ENCODE measurements at regions not wholly inside any gene's neighbourhood (a gene's known extent, or its start where the extent isn't known, plus 50 kb on each side); places are given as distances from the start of the nearest gene placed in this dataset.

DNA sequence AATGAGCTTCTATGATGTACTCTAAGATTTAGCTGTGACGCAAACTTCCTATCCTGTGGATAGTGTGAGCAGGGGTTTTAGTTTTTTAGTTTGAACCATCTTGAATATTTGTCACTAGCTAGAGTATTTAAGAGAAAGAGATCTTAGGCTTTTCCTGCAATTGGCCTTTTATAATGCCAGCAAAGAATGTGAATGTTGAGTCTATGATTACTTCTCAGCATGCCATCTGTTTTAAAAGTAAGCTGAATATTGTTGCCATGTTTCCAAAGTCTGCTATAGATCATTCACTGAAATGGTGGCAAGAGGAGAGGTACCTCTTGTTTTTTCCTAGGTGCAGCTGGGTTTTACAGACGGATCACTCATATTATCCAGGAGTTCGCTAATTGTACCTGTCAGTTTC lies 1783.6 kb upstream of the FLRT2 start:
- no peaks in the 10 kb centered on the region for H3K79me2 ChIP-seq (ENCODE audit: insufficient read depth, low read depth)
- no peak overlapping the region for H3K4me2 ChIP-seq
- H3K4me3 ChIP-seq (IDR thresholded peaks at IDR 0.05; ENCODE audit: insufficient read depth, low read depth, low read length), result no peak overlapping the region
- no peaks in the 10 kb centered on the region for H3K27me3 ChIP-seq (ENCODE audit: insufficient read depth, low read depth)
- no peak overlapping the region for H3K9ac ChIP-seq
- H2AFZ ChIP-seq (ENCODE audit: low read depth), result no peak overlapping the region
- no peaks in the 10 kb centered on the region for H3K4me1 ChIP-seq (ENCODE audit: low read depth, poor library complexity, severe bottlenecking)
- no peaks in the 10 kb centered on the region for H3K36me3 ChIP-seq (ENCODE audit: insufficient read depth)
- no peaks in the 10 kb centered on the region for H4K20me1 ChIP-seq (ENCODE audit: insufficient read depth)
- H3K27ac ChIP-seq, result no peak overlapping the region
- TF ChIP-seq CTCF (conservative IDR thresholded peaks at IDR 0.05; ENCODE audit: low read depth, low read length), result no peak

DNA sequence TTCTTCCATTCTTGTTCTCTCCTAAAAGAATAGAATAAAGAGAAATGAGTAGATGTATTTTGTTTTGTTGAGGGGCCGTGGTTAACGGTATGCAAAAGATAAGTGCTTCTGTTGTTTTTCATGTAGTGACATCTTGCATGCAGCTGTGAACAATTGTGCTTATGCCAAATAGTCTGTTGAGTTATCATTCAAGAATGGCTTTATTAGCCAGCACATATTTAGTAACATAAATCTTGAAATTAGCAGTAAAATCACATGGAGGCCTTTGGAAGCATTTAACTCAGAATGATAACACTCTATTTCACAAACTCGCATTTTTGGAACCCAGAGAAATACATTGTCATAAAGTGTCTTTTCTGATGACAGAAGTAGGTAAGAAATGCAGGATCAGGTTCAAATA lies 1772.0 kb upstream of the FLRT2 start:
- H2AFZ ChIP-seq (ENCODE audit: low read depth), result no peak overlapping the region
- H4K20me1 ChIP-seq (ENCODE audit: insufficient read depth), result no peaks in the 10 kb centered on the region
- no peak overlapping the region for H3K4me3 ChIP-seq (IDR thresholded peaks at IDR 0.05; ENCODE audit: insufficient read depth, low read depth, low read length)
- H3K9ac ChIP-seq, result no peak overlapping the region
- no peaks in the 10 kb centered on the region for H3K36me3 ChIP-seq (ENCODE audit: insufficient read depth)
- H3K4me2 ChIP-seq, result no peak overlapping the region
- no peaks in the 10 kb centered on the region for H3K27me3 ChIP-seq (ENCODE audit: insufficient read depth, low read depth)
- no peak for TF ChIP-seq CTCF (conservative IDR thresholded peaks at IDR 0.05; ENCODE audit: low read depth, low read length)
- no peaks in the 10 kb centered on the region for H3K79me2 ChIP-seq (ENCODE audit: insufficient read depth, low read depth)
- H3K27ac ChIP-seq, result no peak overlapping the region
- no peaks in the 10 kb centered on the region for H3K4me1 ChIP-seq (ENCODE audit: low read depth, poor library complexity, severe bottlenecking)

DNA sequence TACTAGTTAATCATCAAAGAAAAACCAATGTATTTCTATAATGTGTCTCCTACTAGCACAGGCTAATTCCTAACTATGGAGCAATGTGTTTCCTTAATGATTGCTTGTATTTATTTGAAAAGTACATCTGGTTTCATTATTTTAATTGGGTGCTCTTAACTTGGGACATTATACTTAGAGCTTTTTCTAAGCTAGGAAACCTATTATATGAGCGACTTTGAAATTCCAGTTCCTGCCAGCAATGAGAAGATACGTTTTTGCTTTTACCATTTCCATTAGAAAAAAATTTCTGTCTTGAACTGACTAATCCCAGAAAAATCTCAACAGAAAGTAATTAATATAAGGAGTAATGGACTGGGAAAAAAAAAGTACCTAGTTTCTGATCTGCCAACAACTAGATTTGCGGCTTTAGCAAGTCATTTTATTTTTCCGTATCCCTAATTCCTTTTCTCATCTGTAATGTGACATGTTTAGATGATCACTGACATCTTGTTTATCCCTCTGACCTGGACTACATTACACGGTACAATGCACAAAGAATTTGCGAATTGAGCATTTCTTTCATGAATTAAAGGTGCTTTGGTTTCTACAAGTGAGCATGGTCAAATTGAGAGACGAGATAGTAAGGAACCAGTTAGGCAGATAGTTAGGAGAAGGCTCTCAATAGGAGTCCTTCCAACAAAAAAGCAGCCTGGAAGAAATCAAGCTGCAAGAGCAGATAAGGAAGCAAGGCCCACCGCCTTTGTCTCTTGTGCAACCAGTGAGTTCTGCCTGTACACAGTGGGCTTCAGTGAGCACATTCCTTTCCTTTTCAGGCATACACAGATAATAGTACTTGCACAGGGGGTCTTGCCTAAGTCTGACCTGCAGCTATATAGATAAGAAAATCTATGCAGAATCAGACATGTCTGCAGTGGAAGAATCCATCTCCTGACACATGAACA lies 1765.0 kb upstream of the FLRT2 start:
- no peak for TF ChIP-seq CTCF (conservative IDR thresholded peaks at IDR 0.05; ENCODE audit: low read depth, low read length)
- H3K27me3 ChIP-seq (ENCODE audit: insufficient read depth, low read depth), result no peaks in the 10 kb centered on the region
- no peak overlapping the region for H3K4me3 ChIP-seq (IDR thresholded peaks at IDR 0.05; ENCODE audit: insufficient read depth, low read depth, low read length)
- no peaks in the 10 kb centered on the region for H4K20me1 ChIP-seq (ENCODE audit: insufficient read depth)
- no peaks in the 10 kb centered on the region for H3K79me2 ChIP-seq (ENCODE audit: insufficient read depth, low read depth)
- no peaks in the 10 kb centered on the region for H3K36me3 ChIP-seq (ENCODE audit: insufficient read depth)
- no peak overlapping the region for H3K27ac ChIP-seq
- H3K9ac ChIP-seq, result no peak overlapping the region
- H2AFZ ChIP-seq (ENCODE audit: low read depth), result no peak overlapping the region
- no peaks in the 10 kb centered on the region for H3K4me1 ChIP-seq (ENCODE audit: low read depth, poor library complexity, severe bottlenecking)
- no peak overlapping the region for H3K4me2 ChIP-seq

DNA sequence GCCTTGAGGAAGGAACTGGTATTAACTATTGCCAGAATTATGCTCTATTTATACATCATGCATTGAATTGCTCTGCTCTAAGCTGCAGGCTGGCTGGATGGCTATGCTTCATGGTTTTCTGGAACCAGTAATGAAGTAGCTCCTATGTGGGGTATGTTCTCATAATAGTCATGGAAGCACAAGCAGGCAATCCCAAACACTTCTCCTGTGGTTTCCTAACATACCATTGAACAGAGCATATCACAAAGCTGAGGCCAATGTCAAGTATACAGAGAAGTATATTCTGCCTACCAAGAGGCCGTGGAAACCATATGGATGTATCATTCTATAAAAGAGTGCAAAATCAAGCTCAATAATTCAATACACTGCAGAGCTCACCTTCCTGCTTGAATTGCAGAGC lies 1752.4 kb upstream of the FLRT2 start:
- Histone ChIP-seq H2AFZ (ENCODE audit: low read depth) (no peak overlapping the region), H3K4me2 (no peak overlapping the region), H3K4me1 (ENCODE audit: low read depth, poor library complexity, severe bottlenecking) (no peaks in the 10 kb centered on the region), H3K27ac (no peak overlapping the region), H3K9ac (no peak overlapping the region), H3K27me3 (ENCODE audit: insufficient read depth, low read depth) (no peaks in the 10 kb centered on the region), H3K79me2 (ENCODE audit: insufficient read depth, low read depth) (no peaks in the 10 kb centered on the region), H4K20me1 (ENCODE audit: insufficient read depth) (no peaks in the 10 kb centered on the region), H3K4me3 (IDR thresholded peaks at IDR 0.05; ENCODE audit: insufficient read depth, low read depth, low read length) (no peak overlapping the region), H3K36me3 (ENCODE audit: insufficient read depth) (no peaks in the 10 kb centered on the region)
- TF ChIP-seq CTCF (conservative IDR thresholded peaks at IDR 0.05; ENCODE audit: low read depth, low read length), result no peak
